ENCODE measurements at regions not wholly inside any gene's neighbourhood (a gene's known extent, or its start where the extent isn't known, plus 50 kb on each side); places are given as distances from the start of the nearest gene placed in this dataset.
A peak's percentile ranks its signal among the peaks of the same experiment; 100 is the strongest.

DNA sequence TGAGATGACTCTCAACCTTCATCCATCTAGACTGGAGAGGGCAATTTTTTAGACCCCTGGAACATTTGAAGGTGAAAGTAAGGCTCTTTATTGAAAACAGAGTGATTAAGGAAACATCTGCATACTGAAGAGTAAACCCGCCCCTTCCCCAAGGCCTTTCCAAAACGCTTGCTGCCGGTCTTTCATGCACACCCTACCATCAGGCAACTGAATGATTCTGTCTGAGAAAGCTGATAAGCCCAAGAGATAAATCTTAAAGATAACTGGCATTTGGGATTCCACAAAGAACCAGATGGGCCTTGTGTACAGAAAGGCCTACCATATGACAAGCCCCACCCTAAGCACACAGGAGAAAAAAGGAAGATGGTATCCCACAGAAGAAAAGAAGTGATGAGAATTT lies 54.4 kb upstream of the PIK3R1 start:
- FAIRE-seq: no peak

DNA sequence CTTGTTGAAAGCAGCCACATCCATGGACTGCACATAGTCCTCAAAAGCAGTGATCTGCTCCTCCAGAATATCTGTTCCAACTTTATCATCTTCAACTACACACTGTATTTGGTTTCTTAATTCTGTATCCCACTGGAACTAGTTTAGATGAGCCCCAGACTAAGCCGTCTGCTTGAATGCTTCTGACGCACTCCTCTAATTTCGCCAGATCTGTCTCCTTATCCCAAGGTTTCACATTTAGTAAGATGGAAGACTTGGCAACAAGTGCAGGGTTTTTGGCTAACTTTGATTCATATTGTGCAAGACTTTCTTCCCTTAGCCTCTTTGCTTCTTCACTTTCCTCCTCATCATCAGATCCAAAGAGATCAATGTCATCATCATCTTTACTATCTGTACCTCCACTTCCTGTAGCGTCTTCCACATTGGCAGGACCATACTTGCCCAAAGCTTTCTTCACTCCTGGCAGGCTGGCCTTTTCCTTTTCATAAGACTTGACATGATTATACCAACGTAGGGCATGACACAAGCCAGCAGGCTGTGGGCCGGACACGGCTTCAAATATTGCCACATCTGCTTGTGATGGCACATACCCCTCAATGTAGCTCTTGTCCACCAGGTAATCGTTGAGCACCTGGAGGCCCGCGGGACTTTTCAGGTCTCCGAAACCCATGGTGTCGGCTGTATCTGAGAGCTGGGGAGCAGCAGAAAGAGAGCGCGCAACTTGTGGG lies 56.2 kb upstream of the PIK3R1 start:
- FAIRE-seq (no peak), DNase-seq (ENCODE audit: low spot score) (no peak)

More for the DNA sequence above, 54.4 kb upstream of the PIK3R1 start:
- DNase-seq (ENCODE audit: low spot score): no peak

DNA sequence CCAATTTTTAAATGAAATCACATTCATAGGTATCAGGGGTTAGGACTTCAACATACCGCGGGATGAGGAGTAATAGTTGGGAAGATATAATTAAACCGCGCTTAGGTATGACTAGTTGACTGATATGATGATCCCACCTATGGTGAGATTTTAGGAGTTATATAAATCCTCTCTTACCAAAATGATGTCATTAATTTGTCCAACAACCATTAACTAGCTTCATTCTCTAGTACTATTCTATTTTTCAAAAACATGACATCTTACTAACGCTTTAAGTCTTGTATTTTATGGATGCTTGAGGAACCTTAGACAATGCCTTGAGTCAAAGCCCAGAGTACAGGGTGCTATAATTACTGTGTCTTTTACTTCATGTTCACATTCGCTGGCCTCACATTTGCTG lies 59.6 kb upstream of the PIK3R1 start:
- DNase-seq (ENCODE audit: low spot score) (no peak), FAIRE-seq (no peak)

DNA sequence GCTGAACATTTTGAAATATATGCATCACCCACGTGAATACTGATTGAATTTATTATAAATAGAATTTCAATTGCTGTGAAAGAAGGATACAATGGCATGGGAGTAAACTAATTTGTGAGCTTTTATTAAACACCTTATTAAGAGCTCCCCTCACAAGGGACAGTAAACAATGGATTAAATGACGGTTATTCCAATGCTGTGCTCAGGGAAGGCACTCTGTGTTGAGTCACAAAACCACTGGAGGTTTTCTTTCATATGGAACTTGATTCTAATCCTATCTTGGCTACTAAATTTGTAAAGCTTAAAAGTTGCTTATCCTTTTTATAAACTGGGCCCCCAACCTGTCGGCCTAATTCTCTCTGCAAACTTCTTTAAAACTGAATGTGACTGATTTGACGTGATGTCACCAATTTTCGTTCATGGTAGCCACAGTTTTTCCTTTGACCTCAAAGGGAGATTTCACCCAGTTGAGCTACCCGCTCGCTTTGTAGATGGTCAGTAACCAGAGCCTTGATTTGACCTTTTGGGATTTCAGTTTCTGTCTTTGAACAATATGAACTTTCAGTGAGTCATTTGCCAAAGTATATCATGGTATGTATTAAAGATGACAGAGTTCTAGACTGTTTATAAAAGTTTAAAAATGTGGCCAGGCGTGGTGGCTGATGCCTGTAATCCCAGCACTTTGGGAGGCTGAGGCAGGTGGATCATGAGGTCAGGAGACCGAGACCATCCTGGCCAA lies 61.3 kb upstream of the PIK3R1 start:
- DNase-seq (ENCODE audit: low spot score): no peak
- no peak for FAIRE-seq

DNA sequence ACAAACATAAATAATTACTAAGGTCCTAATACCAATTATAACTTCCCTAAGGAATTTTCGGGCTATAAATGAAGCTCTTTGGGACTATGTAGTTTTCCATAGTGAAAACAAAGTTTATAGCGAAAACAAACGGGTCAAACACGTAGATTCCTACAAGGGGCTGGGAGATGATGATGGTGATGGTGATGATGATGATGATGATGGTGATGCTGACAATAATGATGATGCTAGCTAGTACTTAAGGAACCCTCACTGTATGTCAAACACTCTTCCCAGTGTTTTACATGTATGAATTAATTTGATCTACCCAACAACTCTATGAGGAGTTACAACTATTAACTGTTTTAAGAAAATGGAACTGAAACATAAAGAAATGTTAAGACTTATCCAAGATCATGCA lies 63.7 kb upstream of the PIK3R1 start:
- DNase-seq (ENCODE audit: low spot score) (no peak), FAIRE-seq (no peak)

DNA sequence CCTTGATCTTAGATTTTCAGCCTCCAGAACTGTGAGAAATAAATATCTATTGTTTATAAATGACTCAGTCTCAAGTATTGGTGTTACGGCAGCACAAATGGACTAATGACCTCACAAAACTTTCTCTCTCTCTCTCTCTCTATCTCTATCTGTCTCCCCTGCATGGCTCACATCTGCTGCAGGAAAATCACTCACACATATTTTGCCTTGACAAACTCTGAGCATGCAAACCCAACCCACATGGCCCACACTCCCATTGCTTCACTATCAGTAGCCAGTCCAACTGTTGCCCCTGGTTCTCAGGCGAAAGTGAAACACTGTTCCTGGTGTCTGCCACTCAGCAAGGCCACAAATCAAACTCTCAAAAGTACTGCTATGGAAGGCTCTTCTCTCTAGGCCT lies 66.4 kb upstream of the PIK3R1 start:
- no peak for FAIRE-seq
- DNase-seq (ENCODE audit: low spot score): no peak

DNA sequence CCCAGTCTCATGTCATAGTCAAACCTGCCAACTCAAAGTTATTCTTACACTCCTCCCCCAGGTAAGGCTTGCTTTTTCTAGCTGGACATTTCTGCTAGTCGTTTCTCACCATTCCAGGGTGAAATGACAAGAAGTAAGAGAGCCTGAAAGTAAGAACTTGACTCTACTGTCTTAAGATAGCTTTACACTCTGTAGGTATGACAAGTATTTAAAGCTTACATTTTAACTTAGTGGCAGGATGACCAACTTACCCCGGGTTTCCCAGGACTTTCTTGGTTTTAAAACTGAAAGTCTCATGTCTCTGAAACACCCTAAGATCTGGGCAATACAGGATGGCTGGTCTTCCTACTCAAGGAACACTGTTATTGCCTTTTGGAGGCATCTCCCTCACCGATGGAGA lies 67.5 kb upstream of the PIK3R1 start:
- FAIRE-seq (no peak), DNase-seq (ENCODE audit: low spot score) (no peak)

DNA sequence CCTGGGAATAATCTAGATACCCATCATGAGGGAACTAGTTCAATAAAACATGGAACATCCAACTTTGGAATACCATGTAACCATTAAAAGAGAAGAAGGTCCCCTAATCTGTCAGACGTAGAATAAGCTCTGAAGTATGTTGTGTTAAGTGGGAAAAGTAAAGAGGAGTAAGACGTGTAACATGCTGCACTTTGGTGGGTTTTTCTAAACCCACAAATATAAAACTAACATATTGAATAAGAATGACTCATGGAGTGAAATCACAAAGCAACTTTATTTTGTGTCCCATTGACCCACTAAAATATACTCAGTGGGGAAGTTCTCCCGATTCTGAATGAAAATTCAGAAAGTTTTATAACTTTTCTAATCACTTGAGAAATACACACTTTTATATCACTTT lies 67.9 kb upstream of the PIK3R1 start:
- FAIRE-seq: no peak

DNA sequence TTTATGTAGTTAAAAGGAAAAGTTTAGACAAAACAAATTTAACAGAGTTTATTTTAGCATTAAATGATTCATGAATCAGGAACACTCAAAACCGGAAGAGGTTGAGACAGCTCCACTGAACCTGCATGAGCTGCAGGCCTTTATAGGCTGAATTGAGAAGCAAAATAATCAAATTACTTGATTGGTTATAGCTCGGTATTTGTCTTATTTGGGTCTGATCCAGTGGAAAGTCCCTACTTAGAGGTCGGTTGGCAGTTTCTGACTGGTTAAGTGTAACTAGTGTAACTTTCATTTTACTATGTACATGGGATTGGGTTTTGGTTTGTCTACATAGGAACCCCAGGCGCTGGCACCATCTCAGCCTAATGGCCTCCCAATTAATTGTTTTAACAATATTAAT lies 74.1 kb upstream of the PIK3R1 start:
- no peak for FAIRE-seq
- no peak for DNase-seq (ENCODE audit: low spot score)

More for the DNA sequence above, 67.9 kb upstream of the PIK3R1 start:
- peak; percentile 7 for DNase-seq (ENCODE audit: low spot score)

DNA sequence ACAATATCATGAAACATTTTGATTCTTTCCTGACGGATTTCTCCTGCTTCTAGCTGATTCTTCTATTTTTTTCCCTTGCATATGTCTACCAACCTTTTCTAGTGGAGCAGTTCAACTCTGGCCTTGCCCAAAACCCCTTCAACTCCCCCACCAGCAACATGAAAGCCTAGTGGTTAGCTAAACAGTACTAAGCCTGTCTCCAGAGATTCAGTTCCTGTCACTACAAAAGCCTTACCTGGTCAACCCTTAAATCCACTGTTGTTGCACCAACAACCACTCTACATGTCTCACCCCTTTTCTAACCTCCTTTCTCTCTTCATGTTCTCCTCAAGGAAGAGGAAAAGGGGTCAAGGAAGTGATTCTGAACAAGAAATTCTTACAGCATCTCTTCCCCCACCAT lies 74.8 kb upstream of the PIK3R1 start:
- no peak for FAIRE-seq

DNA sequence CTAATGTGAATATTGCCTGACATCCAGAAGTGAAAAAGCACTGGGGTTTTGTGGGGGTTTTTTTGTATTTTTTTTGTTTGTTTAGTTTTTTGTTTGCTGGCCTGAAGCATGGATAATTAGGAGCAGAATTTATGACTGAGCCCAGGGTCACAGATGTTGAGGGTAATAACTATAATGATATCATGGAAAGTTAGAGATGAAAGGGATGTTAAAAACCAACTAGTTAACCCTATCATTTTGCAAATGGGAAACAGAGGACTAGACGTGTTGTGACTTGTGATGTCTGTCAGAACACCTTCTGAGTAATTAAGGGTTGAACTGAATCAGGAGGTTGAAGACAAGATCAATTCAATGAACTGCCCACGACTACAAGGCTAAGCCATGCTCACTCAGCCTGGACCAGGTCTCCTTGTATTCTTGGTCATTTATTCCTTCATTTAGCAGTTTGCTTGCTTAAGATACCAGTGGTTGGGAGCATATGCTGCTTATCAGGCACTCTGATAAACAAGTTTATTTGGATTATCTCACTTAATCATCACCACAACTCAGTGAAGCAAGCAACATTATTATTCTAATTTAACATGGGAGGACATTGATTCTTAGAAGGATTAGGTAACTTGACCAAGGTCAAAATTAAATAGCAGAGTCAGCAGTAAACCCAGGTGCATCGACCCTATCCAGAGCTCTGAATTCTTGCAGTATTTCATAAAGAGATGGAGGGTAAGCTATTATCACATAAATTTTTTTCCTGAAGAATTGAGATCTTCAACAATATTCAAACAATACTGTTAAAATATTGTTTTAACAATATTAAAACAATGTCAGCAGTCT lies 75.7 kb upstream of the PIK3R1 start:
- DNase-seq (ENCODE audit: low spot score): no peak
- FAIRE-seq: no peak

More for the DNA sequence above, 74.8 kb upstream of the PIK3R1 start:
- no peak for DNase-seq (ENCODE audit: low spot score)

DNA sequence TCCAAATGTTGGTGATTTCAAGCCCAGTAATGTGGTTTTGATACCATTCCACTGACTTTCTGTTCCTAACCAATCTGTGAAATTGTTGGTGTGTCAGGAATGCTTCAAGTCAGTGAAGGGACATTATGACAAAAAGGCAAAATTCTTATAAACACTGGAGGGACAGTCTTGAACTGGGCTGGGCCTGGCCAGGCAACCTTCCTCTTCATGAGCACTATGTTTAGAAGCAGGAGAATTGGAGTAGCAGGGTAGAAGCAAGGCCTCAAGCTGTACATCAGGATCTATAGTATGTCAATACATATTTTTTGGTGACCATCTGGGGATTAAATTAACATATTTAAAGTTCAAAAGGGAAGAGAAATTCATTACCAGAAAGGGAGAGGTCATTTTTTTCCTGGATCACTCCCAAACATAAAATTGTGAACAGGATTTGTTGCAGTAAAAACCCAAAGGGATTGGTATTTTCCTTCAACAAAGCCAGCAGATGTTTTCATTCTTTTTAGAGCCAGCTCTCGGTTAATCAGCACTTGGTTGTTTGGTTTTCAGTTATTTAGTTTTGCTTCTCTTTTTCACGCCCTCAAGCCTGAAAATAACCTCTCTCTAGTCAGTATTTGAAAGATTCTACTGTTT lies 77.9 kb upstream of the PIK3R1 start:
- FAIRE-seq (no peak), DNase-seq (ENCODE audit: low spot score) (no peak)

DNA sequence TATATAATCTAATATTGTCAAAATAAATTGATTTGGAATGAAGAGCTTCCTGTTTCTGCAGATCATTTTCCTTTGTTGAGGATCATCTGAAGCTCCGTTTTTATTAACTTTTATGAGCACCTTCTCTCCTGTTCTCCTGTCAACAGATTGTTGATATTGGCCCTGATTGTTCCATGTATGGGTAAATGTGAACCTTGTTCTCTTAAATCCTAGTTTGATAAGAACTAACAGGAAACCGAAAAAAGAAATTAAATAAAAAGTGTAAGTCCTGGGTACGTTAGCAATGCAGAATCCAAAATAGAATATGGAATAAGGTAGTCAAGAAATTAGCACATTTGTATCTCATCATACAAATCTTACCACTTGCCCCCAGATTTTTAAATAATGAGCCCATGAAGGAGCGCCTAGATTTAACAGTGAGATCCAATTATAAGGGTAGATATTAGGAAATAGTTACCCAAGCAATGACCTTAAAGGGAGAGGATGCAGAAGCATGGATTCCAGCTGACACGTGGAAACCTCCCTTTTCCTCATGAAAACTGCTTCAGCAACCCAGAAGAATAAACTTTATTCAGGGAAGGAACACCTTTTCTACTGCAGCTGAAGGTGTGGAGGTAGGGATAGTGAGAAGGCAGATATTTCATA lies 80.8 kb upstream of the PIK3R1 start:
- FAIRE-seq (no peak), DNase-seq (ENCODE audit: low spot score) (no peak)

DNA sequence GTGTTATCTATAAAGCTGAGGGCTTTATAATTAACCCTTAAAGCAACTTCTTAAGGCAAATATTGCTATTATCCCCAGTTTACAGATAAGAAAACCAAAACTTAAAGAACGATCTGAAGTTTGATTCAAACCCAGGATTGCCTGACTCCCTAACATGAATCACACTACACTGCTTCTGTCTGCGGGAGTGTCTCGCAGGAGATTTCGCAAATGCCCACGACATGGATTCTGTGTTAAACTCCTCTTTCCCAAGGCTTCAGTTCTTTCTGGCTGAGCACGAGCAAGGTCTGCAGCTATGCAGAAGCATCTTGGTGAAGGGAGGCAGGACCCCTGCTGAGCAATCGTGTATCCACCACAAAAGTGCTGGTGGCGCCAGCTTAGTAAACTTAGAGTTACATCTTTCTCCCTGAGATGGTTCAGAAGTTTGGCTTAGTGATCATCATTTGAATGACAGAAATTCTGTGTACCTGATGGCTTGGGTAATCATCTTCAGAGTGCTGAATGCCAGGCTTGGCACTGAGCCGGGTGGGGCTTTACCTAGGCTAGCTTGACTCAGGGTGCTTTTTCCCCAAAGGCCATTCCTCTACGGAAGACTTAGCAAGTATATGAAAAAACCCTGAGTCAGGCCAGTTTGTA lies 81.4 kb upstream of the PIK3R1 start:
- DNase-seq (ENCODE audit: low spot score) (no peak), FAIRE-seq (no peak)

DNA sequence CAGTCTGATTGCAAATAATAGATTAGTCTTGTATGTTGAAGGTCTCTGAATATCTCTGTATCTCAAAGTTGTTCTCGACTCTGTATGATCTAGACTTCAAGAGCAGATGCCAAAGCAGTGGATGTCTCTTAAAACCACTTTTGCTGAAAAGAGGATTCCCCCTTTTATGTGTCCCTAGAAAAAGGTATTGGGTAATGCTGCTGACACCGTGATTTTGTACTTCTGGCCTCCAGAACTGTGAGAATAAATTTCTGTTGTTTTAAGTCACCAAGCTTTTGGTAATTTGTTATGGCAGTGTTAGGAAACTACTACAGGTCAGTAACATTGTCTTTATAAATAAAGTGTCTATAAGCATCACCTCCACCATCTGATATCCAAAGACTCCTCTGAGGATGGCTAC lies 85.3 kb upstream of the PIK3R1 start:
- no peak for FAIRE-seq

DNA sequence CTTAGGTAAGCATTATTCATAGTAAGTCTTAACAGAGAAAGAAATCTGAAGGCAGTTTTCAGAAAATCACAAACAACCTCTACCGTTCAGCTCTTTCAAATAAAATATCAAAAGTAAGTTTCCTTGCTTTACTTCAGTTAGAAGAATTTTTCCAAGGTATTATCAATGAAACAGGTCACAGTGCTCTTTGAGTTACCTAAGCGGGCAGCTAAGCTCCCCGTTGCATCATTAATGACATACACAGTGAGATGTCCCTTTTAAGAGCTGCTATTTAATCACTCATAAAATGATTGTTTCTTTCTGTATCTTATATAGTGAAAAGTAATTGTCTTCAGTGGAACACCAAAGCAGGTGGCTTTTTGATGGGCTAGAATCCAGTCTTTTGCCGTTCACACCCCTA lies 86.2 kb upstream of the PIK3R1 start:
- no peak for FAIRE-seq
- no peak for DNase-seq (ENCODE audit: low spot score)

More for the DNA sequence above, 85.3 kb upstream of the PIK3R1 start:
- DNase-seq (ENCODE audit: low spot score): no peak

DNA sequence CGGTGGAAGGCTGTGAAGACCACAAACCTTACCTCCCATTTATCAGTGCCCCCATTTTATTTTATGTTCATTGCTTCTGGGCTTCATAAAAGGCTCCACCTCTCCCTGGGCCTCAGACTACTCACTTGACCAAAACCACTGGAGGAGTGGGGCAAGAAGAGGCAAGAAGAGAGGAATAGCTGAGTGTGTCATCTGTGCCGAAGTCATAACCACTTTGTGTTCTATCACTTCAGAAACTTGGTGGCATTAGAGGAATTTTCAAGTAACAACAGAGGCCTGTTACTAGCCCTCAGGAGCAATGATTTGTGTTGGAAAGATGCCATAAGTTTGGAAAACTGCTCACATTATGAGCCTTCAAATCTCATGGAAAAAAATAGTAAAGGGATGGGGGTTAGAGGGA lies 88.7 kb upstream of the PIK3R1 start:
- DNase-seq (ENCODE audit: low spot score) (no peak), FAIRE-seq (no peak)

DNA sequence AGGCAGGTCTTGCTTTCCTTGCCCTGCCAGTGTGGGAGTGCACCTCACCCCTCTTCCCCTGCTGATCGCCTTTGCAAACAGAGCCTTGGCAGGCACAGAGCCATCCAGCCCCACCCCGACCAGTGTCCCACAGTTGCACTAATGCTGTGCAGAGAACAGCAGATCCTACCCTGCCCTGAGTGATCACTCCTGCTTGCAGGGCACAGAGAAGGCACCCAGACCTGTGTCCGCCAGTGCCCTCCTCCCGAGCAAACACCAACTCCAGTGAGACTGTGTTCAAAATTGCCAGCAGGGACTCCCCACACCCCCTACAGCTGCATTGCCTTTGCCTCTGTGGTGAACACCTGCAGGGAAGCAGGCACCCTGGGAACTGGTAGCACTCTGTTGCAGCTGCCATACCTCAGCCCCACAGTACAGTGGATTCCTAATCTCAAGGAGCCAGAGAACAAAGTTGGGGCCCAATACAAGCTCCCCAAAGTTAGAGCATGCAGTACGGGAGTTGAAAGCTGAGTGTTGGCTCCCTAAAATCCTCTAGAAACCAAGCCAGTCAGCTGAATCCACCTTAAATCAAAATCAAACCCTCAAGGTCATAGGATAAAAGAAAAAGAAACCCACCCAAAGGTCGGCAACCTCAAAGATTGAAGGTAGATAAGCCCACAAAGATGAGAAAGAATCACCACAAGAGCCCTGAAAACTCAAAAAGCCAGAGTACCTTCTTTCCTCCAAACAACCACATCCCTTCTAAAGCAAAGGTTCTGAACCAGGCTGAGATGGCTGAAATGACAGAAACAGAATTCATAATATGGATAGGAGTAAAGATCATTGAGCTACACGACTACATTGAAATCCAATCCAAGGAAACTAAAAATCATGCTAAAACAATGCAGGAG lies 92.9 kb upstream of the PIK3R1 start:
- FAIRE-seq: no peak
- DNase-seq (ENCODE audit: low spot score): no peak

DNA sequence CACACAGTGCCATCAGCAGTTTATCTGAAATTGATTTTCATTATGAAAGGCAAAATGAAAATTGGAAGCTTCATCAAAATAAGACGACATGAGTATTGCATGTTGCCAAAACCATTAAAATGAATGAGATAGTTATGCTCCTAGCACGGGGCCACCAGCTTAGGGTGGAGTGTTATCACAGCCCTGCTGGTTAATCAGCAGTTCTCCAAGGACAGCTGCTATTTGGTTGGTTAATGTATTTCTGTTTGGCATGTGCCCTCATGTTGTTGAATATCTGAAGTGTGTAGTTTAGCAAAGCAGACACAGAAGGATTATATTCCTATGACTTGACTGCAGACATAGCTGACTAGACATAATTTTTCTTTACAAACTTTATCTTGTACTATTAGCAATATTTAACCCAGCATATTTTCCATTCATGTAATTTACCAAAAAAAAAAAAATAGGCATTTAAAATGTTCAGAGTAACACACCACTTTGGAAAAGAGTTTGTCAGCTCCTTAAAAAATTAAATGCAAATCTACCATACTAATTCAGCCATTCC lies 98.6 kb upstream of the PIK3R1 start:
- FAIRE-seq (no peak), DNase-seq (ENCODE audit: low spot score) (no peak)
